Effector CD8-positive, alpha-beta T cell (primary cell): ENCODE measurements at regions not wholly inside any gene's neighbourhood (a gene's known extent, or its start where the extent isn't known, plus 50 kb on each side); places are given as distances from the start of the nearest gene placed in this dataset.
"Not testable (repeated sequence)": the region's sequence is repeated elsewhere in the genome, so short reads cannot be mapped to it uniquely, and the experiment has no call there.

ENCODE experiments used
- DNase-seq: peaks from one replicate; lab custom pipeline; 2025; lab: John Stamatoyannopoulos, UW

- not testable (repeated sequence) for DNase-seq
These were observed 101.6 kb upstream of the PZP start for GRCh38 chr12:9309749-9310148.

GRCh38 chr12:9308745-9309144 lies 100.5 kb upstream of the PZP start:
- not testable (repeated sequence) for DNase-seq

GRCh38 chr12:9308163-9308562 lies 100.0 kb upstream of the PZP start:
- not testable (repeated sequence) for DNase-seq

GRCh38 chr12:9307255-9307654 lies 99.1 kb upstream of the PZP start:
- not testable (repeated sequence) for DNase-seq

- not testable (repeated sequence) for DNase-seq
These were observed 97.8 kb upstream of the PZP start for GRCh38 chr12:9306004-9306403.

- DNase-seq: not testable (repeated sequence)
These were observed 96.3 kb upstream of the PZP start for GRCh38 chr12:9304540-9304939.

- not testable (repeated sequence) for DNase-seq
These were observed 87.7 kb upstream of the PZP start for GRCh38 chr12:9295872-9296271.

GRCh38 chr12:9294072-9294620 lies 86.0 kb upstream of the PZP start:
- not testable (repeated sequence) for DNase-seq

GRCh38 chr12:9293391-9293790 lies 85.2 kb upstream of the PZP start:
- not testable (repeated sequence) for DNase-seq

GRCh38 chr12:9289984-9290383 lies 81.8 kb upstream of the PZP start:
- DNase-seq: not testable (repeated sequence)

- DNase-seq: not testable (repeated sequence)
These were observed 76.5 kb upstream of the PZP start for GRCh38 chr12:9284724-9285123.

GRCh38 chr12:9284197-9284596 lies 76.0 kb upstream of the PZP start:
- not testable (repeated sequence) for DNase-seq

GRCh38 chr12:9283346-9284095 lies 75.3 kb upstream of the PZP start:
- peak; percentile 57 for DNase-seq

- DNase-seq: no peak
These were observed 68.8 kb upstream of the PZP start for GRCh38 chr12:9276990-9277389.

GRCh38 chr12:9273276-9273675 lies 65.1 kb upstream of the PZP start:
- DNase-seq: no peak

GRCh38 chr12:9271875-9272274 lies 63.7 kb upstream of the PZP start:
- DNase-seq: no peak

GRCh38 chr12:9264546-9264945 lies 56.4 kb upstream of the PZP start:
- no peak for DNase-seq

- DNase-seq: no peak
These were observed 52.7 kb upstream of the PZP start for GRCh38 chr12:9260931-9261330.

GRCh38 chr12:9258676-9259075 lies 50.5 kb upstream of the PZP start:
- DNase-seq: no peak
